SHP77 (cell line): ENCODE measurements at regions not wholly inside any gene's neighbourhood (a gene's known extent, or its start where the extent isn't known, plus 50 kb on each side); places are given as distances from the start of the nearest gene placed in this dataset.

ENCODE experiments used
- DNase-seq, 2 experiments: peaks; one replicate each; lab custom pipeline; 2025; lab: John Stamatoyannopoulos, UW

DNA sequence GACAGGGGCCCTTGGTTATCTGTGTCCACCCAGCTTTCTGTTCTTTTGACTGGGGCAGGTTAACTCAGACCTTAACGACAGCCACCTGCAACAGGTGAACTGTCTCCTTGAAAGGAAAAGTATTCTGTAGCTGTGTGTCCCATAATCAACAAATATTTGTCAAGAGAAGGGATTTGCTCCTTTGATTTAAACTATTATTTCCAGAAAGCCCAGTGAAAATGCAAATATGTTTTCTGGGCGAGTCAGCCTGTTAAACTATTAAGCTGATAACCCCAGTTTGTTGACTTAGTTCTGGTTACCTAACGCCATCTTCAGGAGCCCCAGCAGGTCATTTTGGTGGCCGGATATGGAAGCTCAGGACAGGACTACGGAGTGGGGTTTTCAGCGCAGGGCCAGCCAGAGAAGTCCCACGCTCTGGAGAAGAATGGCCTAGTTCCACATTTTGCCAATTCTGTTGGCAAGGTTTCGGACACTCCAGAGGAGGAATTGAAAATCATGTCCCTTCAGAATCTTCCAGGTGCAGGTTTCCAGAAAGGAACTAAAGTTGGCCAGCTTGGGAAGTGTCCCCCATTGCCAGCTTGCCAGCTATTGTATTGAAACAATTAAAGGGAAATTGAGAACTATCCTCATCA lies 54.5 kb downstream of the ADRA2A start:
- DNase-seq: no peak

DNA sequence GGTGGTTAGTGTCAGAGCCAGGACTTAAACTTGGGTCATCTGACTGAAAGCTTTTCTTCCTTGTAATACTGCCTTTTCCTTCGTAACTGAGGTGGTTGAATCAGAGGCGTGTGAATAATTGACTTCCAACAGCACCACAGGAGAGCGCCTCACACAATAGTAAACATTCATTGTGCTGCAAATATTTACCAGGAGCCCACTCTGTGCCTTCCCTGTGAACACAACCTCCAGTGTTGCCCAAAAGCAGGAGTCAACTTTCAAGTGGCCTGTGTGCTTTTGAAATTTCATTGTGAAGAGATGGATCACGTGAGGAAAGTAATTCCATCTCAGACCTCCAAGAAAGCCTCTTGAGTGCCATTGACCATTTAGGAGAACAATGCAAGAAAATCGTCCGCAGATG lies 60.2 kb downstream of the ADRA2A start:
- no peak for DNase-seq

DNA sequence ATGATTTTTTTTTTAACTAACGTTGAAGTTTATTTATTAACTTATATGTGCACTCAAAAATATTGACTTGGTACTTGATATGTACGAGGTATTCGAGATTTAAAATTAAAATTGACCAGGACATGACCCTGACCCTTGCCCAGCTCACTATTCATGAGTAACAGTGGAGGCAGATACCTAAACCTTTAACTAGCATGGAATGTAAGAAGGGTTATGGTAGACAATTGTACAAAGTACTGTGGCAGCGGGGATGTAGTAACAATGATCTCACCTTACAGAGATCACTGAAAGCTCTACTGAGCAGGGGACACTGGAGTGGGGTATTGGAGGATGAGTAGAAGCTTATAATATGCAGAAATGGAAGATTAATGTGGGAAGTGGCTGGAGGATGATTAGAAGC lies 60.8 kb downstream of the ADRA2A start:
- DNase-seq: no peak

- no peak for DNase-seq
Observed at GRCh38 chr10:111138544-111138943, 61.7 kb downstream of the ADRA2A start.

GRCh38 chr10:111139567-111139966 lies 62.7 kb downstream of the ADRA2A start:
- no peak for DNase-seq

- DNase-seq: no peak
Observed at GRCh38 chr10:111142092-111142768, 65.4 kb downstream of the ADRA2A start.

- DNase-seq: no peak
Observed at GRCh38 chr10:111146025-111146640, 69.3 kb downstream of the ADRA2A start.

DNA sequence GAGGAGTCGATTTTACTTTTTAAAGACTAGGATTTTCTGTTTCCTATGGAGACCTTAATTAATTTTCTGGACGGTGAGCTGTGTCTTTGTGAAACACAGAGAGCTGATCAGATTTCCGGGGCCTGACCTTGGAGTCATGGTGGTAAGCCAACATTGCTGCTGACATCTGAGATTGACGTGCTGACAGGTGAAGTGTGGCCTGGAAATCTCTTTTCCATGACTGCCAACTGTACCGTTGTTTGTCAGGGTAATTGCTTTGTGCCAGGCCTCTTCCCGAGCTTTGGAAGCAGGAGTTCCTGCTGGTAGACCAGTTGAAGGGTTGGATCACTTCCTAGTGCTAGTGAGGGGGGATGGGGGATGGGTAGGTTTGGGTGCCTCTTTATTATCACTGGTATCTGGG lies 71.2 kb downstream of the ADRA2A start:
- no peak for DNase-seq

- no peak for DNase-seq
Observed at GRCh38 chr10:111148440-111148839, 71.6 kb downstream of the ADRA2A start.

GRCh38 chr10:111150691-111151090 lies 73.9 kb downstream of the ADRA2A start:
- DNase-seq: no peak

- DNase-seq: no peak
Observed at GRCh38 chr10:111151595-111152307, 74.9 kb downstream of the ADRA2A start.

DNA sequence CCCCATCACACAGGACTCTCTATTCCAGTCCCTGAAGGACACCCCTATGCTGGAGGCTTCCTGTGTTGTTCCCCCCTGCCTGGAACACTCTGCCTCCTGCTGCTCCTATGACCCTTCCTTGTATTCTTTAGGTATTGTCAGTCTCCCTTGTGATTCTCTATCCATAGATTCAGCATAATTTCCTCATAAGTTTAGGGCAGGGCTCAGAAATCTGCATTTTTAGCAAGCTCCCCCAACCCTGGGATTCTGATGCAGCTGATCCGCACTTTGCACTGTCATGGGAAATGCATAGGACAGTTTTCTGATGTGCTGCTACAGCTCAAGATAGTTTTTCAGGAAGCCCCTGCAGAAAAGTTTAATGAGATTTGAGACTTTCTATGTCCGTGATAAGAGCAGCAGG lies 79.9 kb downstream of the ADRA2A start:
- no peak for DNase-seq

DNA sequence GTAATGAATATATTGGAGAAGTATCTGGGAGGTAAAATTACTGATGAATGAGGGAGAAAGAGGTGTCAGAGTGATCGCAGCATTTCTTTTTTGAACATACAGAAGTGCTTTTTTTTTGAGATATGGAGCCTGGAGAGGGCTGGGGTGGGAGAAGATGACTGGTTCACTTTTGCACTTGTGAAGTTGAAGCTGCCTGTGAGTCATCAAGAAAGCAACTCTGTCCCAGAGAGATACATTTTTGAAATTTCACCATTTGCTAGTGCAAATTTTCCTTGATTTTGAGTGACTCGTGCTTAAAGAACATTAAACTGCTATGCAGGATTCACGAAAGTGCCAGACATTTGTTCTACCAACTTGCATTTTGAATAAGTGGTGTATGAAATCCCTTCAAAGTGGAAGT lies 81.8 kb downstream of the ADRA2A start:
- DNase-seq: no peak

- DNase-seq: no peak
Observed at GRCh38 chr10:111161109-111161874, 84.5 kb downstream of the ADRA2A start.

GRCh38 chr10:111171183-111171582 lies 94.4 kb downstream of the ADRA2A start:
- DNase-seq: no peak

GRCh38 chr10:111175787-111176186 lies 99.0 kb downstream of the ADRA2A start:
- DNase-seq: no peak

DNA sequence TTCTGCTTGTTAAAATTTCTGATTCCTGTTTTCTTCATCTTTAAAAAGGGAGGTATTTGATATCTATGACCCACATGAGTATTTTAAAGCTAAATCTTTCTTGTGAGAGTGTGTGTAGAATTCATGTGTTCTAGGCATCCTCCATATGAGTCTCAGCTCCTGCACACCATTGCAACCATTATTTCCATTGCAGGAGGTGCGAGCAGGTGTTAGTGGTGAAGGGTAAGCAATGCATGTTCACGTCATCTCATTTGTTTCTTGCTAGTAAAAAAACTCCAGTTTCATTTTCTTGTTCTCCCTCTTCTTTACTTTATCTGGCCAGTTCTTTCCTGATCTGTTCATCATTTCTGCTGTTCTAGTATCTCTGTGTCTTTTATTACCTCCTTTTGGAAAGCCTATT lies 100.5 kb downstream of the ADRA2A start:
- no peak for DNase-seq

DNA sequence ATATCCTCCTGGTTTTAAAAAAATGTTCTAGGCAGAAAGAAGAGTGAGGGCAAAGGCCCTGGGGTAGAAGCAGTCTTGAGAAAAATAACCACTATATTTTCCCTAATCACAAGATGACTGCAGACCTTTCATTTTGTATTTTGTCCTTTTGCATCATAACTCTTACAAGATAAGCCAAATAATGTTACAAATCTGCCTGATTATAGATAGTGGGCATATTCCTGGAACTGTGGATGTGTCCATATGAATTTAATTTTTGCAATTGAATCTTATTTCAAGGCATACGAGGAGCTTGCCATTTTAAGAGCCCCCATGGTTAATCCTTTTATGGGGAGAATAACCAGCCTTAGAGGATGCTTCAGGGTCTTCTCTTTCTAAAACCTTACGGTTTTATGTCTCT lies 102.7 kb downstream of the ADRA2A start:
- DNase-seq: no peak

- no peak for DNase-seq
Observed at GRCh38 chr10:111186358-111186757, 109.5 kb downstream of the ADRA2A start.

- no peak for DNase-seq
Observed at GRCh38 chr10:111187096-111187495, 110.3 kb downstream of the ADRA2A start.

DNA sequence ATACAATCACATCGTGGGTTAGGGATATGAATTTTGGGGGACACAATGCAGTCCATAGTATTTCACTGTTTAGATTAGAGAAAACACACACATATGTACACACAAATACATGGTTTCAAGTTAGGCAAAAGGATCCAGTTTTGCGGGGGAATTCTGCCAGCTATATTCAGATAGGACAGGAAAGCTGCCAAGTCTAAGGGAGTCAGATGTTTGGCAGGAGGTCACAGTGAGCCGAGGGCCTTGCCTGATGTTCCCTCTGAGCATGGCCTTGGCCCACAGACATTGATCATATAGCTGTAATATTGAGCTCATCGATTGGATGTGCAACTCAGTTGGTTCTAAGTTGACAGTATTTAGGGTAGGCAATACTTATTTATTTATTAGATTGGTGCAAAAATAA lies 122.8 kb downstream of the ADRA2A start:
- DNase-seq: no peak

DNA sequence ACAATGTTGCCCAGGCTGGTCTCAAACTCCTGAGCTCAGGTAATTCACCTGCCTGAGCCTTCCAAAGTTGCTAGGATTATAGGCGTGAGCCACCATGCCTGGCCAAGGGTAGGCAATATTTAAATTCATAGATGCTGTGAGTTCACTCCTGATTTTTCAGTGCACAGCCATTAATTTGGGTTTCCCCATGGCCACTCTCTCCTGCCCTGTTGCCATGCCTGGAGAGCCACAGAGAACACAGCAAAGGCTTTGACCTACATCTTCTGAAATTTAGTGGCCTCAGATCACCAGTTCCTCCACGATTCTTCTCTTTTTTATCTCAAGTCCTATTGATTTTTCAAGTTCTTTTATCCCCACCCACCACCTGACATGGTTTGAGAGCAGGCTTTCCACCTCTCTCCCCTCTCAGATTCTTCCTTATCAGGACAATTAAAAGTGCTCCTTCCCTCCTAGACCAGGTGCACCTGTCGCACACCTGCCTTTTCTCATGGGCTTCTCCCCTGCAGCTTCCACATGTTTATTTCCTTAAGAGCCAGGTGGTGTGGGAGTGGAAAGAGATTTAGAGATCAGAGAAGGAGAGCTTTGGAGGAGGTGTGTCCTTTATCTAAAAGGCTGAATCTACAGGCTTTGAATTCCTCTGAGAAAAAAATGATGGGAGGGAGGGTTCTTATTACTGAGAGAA lies 123.8 kb downstream of the ADRA2A start:
- no peak for DNase-seq
